SK-N-SH (cell line): ENCODE measurements at regions not wholly inside any gene's neighbourhood (a gene's known extent, or its start where the extent isn't known, plus 50 kb on each side); places are given as distances from the start of the nearest gene placed in this dataset.

Source experiments
- CTCF ChIA-PET: fragments of 300-600, 350-600 bp; formaldehyde crosslinking; extraction: SDS; loops from one replicate; lab custom pipeline; 2021; lab: Yijun Ruan, JAX
- POLR2A ChIA-PET: fragments of 350-600 bp; sonication (Branson Sonifier 250); formaldehyde crosslinking; extraction: SDS; loops from one replicate; lab custom pipeline; 2020; ENCODE audit warnings: antibody characterized with exemption, inconsistent platforms; lab: Yijun Ruan, JAX
- DNase-seq: peaks from one replicate; pipeline ENCODE4 v3.0.0; 2012
- H2AFZ ChIP-seq: fragments of 200-600 bp; sonication (generic); 2 replicates; pipeline ENCODE4 v1.8.1; 2016; ENCODE audit warnings: antibody characterized with exemption, mild to moderate bottlenecking, low read depth
- H3F3A ChIP-seq: fragments of 200-600 bp; sonication (generic); replicated peaks from 2 replicates; pipeline ENCODE3; 2016; ENCODE audit warnings: antibody characterized with exemption, mild to moderate bottlenecking; ENCODE audit not compliant: insufficient read depth
- H3K27ac ChIP-seq, 2 experiments: fragments of 200-500 bp in 1 of 2; fragments of 200-600 bp in 1 of 2; sonication (Bioruptor generic) in 1 of 2; sonication (generic), shearing (Covaris generic) in 1 of 2; 2 replicates each; pipeline versions ENCODE4 v1.5.1 to v1.6.1; 2014 to 2016; ENCODE audit warnings: low read depth in 2 of 2, inconsistent platforms in 1 of 2, low read length in 1 of 2, mild to moderate bottlenecking in 1 of 2, mixed read lengths in 1 of 2
- H3K27me3 ChIP-seq: fragments of 200-600 bp; sonication (generic), shearing (Covaris generic); 2 replicates; pipeline ENCODE4 v1.6.1; 2016; ENCODE audit warnings: mixed run types; ENCODE audit not compliant: insufficient read depth
- H3K36me3 ChIP-seq, 2 experiments: fragments of 200-500 bp in 1 of 2; fragments of 200-600 bp in 1 of 2; sonication (Bioruptor generic) in 1 of 2; sonication (generic) in 1 of 2; replicated peaks in 1 of 2; 2 replicates each; pipeline versions ENCODE3 to v1.5.1; 2014 to 2016; ENCODE audit warnings: low read length in 1 of 2, mild to moderate bottlenecking in 1 of 2; ENCODE audit not compliant: insufficient read depth in 2 of 2, control insufficient read depth in 1 of 2
- H3K4me1 ChIP-seq, 2 experiments: fragments of 200-500 bp in 1 of 2; fragments of 200-600 bp in 1 of 2; sonication (Bioruptor generic) in 1 of 2; sonication (generic), shearing (Covaris generic) in 1 of 2; 2 replicates each; pipeline versions ENCODE4 v1.5.1 to v1.6.1; 2014 to 2016; ENCODE audit warnings: low read depth in 1 of 2, low read length in 1 of 2, mixed run types in 1 of 2; ENCODE audit not compliant: insufficient read depth in 2 of 2, control insufficient read depth in 1 of 2
- H3K4me2 ChIP-seq: fragments of 200-600 bp; sonication (generic), shearing (Covaris generic); 2 replicates; pipeline ENCODE4 v1.6.1; 2017; ENCODE audit warnings: mixed run types
- H3K4me3 ChIP-seq, 2 experiments: fragments of 200-500 bp in 1 of 2; fragments of 200-600 bp in 1 of 2; sonication (Bioruptor generic) in 1 of 2; sonication (generic), shearing (Covaris generic) in 1 of 2; 2 replicates each; pipeline versions ENCODE4 v1.5.1 to v1.8.1; 2014 to 2016; ENCODE audit warnings: low read depth in 2 of 2, inconsistent platforms in 1 of 2, low read length in 1 of 2, mild to moderate bottlenecking in 1 of 2, mixed read lengths in 1 of 2, moderate library complexity in 1 of 2
- H3K79me2 ChIP-seq: fragments of 200-600 bp; sonication (generic); 2 replicates; pipeline ENCODE4 v1.8.1; 2017; ENCODE audit warnings: mild to moderate bottlenecking; ENCODE audit not compliant: insufficient read depth
- H3K9ac ChIP-seq: fragments of 200-600 bp; sonication (generic); 2 replicates; pipeline ENCODE4 v1.6.1; 2017; ENCODE audit warnings: mixed run types
- H3K9me2 ChIP-seq: fragments of 200-600 bp; sonication (generic); 2 replicates; pipeline ENCODE4 v1.6.1; 2017; ENCODE audit warnings: mixed run types
- H3K9me3 ChIP-seq: fragments of 200-600 bp; sonication (generic); 2 replicates; pipeline ENCODE4 v1.6.1; 2017; ENCODE audit warnings: mixed run types, mild to moderate bottlenecking, moderate library complexity
- H4K20me1 ChIP-seq: fragments of 200-600 bp; sonication (generic); 2 replicates; pipeline ENCODE4 v1.6.1; 2017; ENCODE audit warnings: mild to moderate bottlenecking, mixed run types; ENCODE audit not compliant: insufficient read depth
- ELF1 ChIP-seq: IDR thresholded peaks from 2 replicates; pipeline ENCODE4 v1.4.0; 2012
- EZH2phosphoT487 ChIP-seq: fragments of 200-600 bp; sonication (generic); IDR thresholded peaks from 2 replicates; pipeline ENCODE4 v1.6.1; 2017; ENCODE audit warnings: low read depth, mixed run types, mild to moderate bottlenecking, antibody characterized with exemption, moderate library complexity, borderline replicate concordance
- FOSL2 ChIP-seq: IDR thresholded peaks from 2 replicates; pipeline ENCODE4 v1.4.0; 2012; ENCODE audit warnings: low read depth, mild to moderate bottlenecking, moderate library complexity, borderline replicate concordance
- FOXJ3 ChIP-seq: sonication (generic); formaldehyde crosslinking; IDR thresholded peaks from 2 replicates; pipeline ENCODE4 v1.5.1; 2020; ENCODE audit warnings: mild to moderate bottlenecking, missing genetic modification reagents
- FOXM1 ChIP-seq: IDR thresholded peaks from 2 replicates; pipeline ENCODE4 v1.4.0; 2012; ENCODE audit warnings: low read depth, mild to moderate bottlenecking
- GABPA ChIP-seq: IDR thresholded peaks from 2 replicates; pipeline ENCODE4 v1.4.0; 2012; ENCODE audit warnings: low read depth, mild to moderate bottlenecking
- JUND ChIP-seq: IDR thresholded peaks from 2 replicates; pipeline ENCODE4 v1.4.0; 2012
- NFIC ChIP-seq: IDR thresholded peaks from 2 replicates; pipeline ENCODE4 v1.4.0; 2012; ENCODE audit warnings: borderline replicate concordance
- NRF1 ChIP-seq: IDR thresholded peaks from 2 replicates; pipeline ENCODE4 v1.6.1; 2012; ENCODE audit warnings: low read depth, mild to moderate bottlenecking, low read length
- POLR2AphosphoS5 ChIP-seq: IDR thresholded peaks from 2 replicates; pipeline ENCODE4 v1.6.1; 2012; ENCODE audit warnings: low read depth, low read length
- RAD21 ChIP-seq: IDR thresholded peaks from 2 replicates; pipeline ENCODE4 v1.6.1; 2012; ENCODE audit warnings: mild to moderate bottlenecking, low read length
- RCOR1 ChIP-seq: fragments of 150-350 bp; IDR thresholded peaks from 2 replicates; pipeline ENCODE4 v1.6.1; 2017; ENCODE audit warnings: antibody characterized with exemption, low read length
- SIN3A ChIP-seq: IDR thresholded peaks from 2 replicates; pipeline ENCODE4 v1.6.1; 2012; ENCODE audit warnings: low read depth, mild to moderate bottlenecking, low read length, moderate library complexity, borderline replicate concordance
- TCF12 ChIP-seq: IDR thresholded peaks from 2 replicates; pipeline ENCODE4 v1.4.0; 2012
- ZBTB33 ChIP-seq: IDR thresholded peaks from 2 replicates; pipeline ENCODE4 v1.4.0; 2012; ENCODE audit warnings: low read depth, borderline replicate concordance
- whole genome bisulfite sequencing: methylation state at CpG from one replicate; pipeline ENCODE4 v1.1.6; 2017; ENCODE audit warnings: low lambda C conversion rate; 5-methylcytosine and 5-hydroxymethylcytosine counted together

GRCh38 chr12:41983856-41984255, 160.8 kb downstream of the GXYLT1 start:
- DNase-seq: peak; percentile 20
- Histone ChIP-seq H3K4me3 (no peak overlapping the region), H3K4me2 (no peak overlapping the region), H3K4me1 (peaks cover 0 to 4% of the 10 kb centered on the region in 2 experiments; a peak in 2 of 4 replicates), H3K79me2 (no peaks in the 10 kb centered on the region), H3K9me2 (no peaks in the 10 kb centered on the region), H3K27me3 (no peaks in the 10 kb centered on the region), H4K20me1 (no peaks in the 10 kb centered on the region), H3K27ac (peak overlapping the region in 1 of 2 experiments; percentile 28; a peak in 1 of 4 replicates), H3K36me3 (no peaks in the 10 kb centered on the region), H3K9me3 (no peaks in the 10 kb centered on the region), H3K9ac (no peak overlapping the region), H3F3A (no peaks in the 10 kb centered on the region), H2AFZ (no peak overlapping the region)
- no peak for TF ChIP-seq POLR2AphosphoS5
- TF ChIP-seq JUND: no peak
- no peak for TF ChIP-seq FOXM1
- TF ChIP-seq SIN3A: no peak
- no peak for TF ChIP-seq ELF1
- ChIA-PET CTCF (interaction anchor here (1.0 kb wide), 1 partner anchor 41 kb away, joined by 3 read pairs; no protein-coding TSS in a partner anchor), POLR2A (no interaction called here)

- H3F3A ChIP-seq: no peaks in the 10 kb centered on the region
- H3K27me3 ChIP-seq: no peaks in the 10 kb centered on the region
- no peak for TF ChIP-seq RCOR1
- no peak for TF ChIP-seq ELF1
- no peak for TF ChIP-seq GABPA
- TF ChIP-seq FOXM1: no peak
- TF ChIP-seq EZH2phosphoT487: no peak
- TF ChIP-seq POLR2AphosphoS5: no peak
- no peak for TF ChIP-seq FOXJ3 (CRISPR knock-in tag)
- TF ChIP-seq RAD21: no peak
- no peak for TF ChIP-seq NFIC
- TF ChIP-seq TCF12: no peak
- no peak for TF ChIP-seq NRF1
- ChIA-PET POLR2A (no interaction called here), CTCF (interaction anchor here (0.5 to 1.0 kb wide), 2 partner anchors 41 to 202 kb away, joined by 3 read pairs; no protein-coding TSS in a partner anchor)
- no peak overlapping the region for H2AFZ ChIP-seq
- H3K27ac ChIP-seq: peak overlapping the region in 1 of 2 experiments; percentile 28; a peak in 1 of 4 replicates
- H3K9ac ChIP-seq: no peak overlapping the region
- H3K79me2 ChIP-seq: no peaks in the 10 kb centered on the region
- H3K36me3 ChIP-seq: no peaks in the 10 kb centered on the region
- 30% methylated on average over 1 of the region's 1 CpG for WGBS
- H4K20me1 ChIP-seq: no peaks in the 10 kb centered on the region
- H3K9me3 ChIP-seq: no peaks in the 10 kb centered on the region
- no peaks in the 10 kb centered on the region for H3K9me2 ChIP-seq
- H3K4me2 ChIP-seq: no peak overlapping the region
- H3K4me3 ChIP-seq: no peak overlapping the region
- no peak for DNase-seq
- H3K4me1 ChIP-seq: peaks cover 0 to 4% of the 10 kb centered on the region in 2 experiments; a peak in 2 of 4 replicates
Measured at GRCh38 chr12:41983394-41983793, 161.3 kb downstream of the GXYLT1 start.

- Histone ChIP-seq H3K4me3 (no peak overlapping the region), H3K36me3 (no peaks in the 10 kb centered on the region), H3K9me2 (no peaks in the 10 kb centered on the region), H3K4me2 (no peak overlapping the region), H3K9me3 (no peaks in the 10 kb centered on the region), H4K20me1 (no peaks in the 10 kb centered on the region), H2AFZ (no peak overlapping the region), H3K9ac (no peak overlapping the region), H3K79me2 (no peaks in the 10 kb centered on the region), H3K27ac (no peak overlapping the region; a peak in 1 of 4 replicates), H3K27me3 (no peaks in the 10 kb centered on the region), H3K4me1 (peaks cover 0 to 4% of the 10 kb centered on the region in 2 experiments; a peak in 2 of 4 replicates), H3F3A (no peaks in the 10 kb centered on the region)
- peak; percentile 32; the same call in 1 of the 2 replicates for TF ChIP-seq FOSL2
- 0 out of 2 replicates have a peak, but pooled peaks have one; percentile 14 for TF ChIP-seq JUND
- no peak for TF ChIP-seq ZBTB33
- no peak for TF ChIP-seq FOXJ3 (CRISPR knock-in tag)
- TF ChIP-seq ELF1: no peak
- no peak for TF ChIP-seq TCF12
- ChIA-PET POLR2A (no interaction called here), CTCF (interaction anchor here (0.9 kb wide), 1 partner anchor 15 kb away, joined by 3 read pairs; no protein-coding TSS in a partner anchor)
- no peak for DNase-seq
- 60% methylated on average over 1 of the region's 1 CpG for WGBS
Measured at GRCh38 chr12:41981758-41982157, 162.9 kb downstream of the GXYLT1 start.
